ENCODE measurements at regions not wholly inside any gene's neighbourhood (a gene's known extent, or its start where the extent isn't known, plus 50 kb on each side); places are given as distances from the start of the nearest gene placed in this dataset.

- H3K4me1 ChIP-seq (replicated peaks in 1 of 2; ENCODE audit: control insufficient read depth in 2 of 2, insufficient read depth in 2 of 2, low read length in 2 of 2), result no peaks in the 10 kb centered on the region
- 0% methylated on average over 3 of the region's 3 CpGs for WGBS (ENCODE audit: insufficient coverage, low coverage, missing lambda C conversion rate)
- no peaks in the 10 kb centered on the region for H3K79me2 ChIP-seq (ENCODE audit: control insufficient read depth, insufficient read depth, low read length)
- POLR2A ChIA-PET, result no interaction called here
- no peaks in the 10 kb centered on the region for H3K36me3 ChIP-seq (ENCODE audit: control insufficient read depth, insufficient read depth, low read length)
- H3K9me1 ChIP-seq (ENCODE audit: control insufficient read depth, insufficient read depth, low read length), result no peaks in the 10 kb centered on the region
- CTCF ChIA-PET (ENCODE audit: low intra/inter-chr PET ratio), result interaction anchor here (0.6 kb wide), 1 partner anchor 321 kb away, joined by 3 read pairs; no protein-coding TSS in a partner anchor
- H3K27ac ChIP-seq (ENCODE audit: extremely low read depth, low read depth, low read length), result no peak overlapping the region
- DNase-seq (ENCODE audit: extremely low read depth in 1 of 4, low spot score in 3 of 4) (no peak), FAIRE-seq (no peak), ATAC-seq (no peak)
- no peak overlapping the region for H3K4me2 ChIP-seq (ENCODE audit: insufficient read depth, low read length)
- BruUV-seq (replicated peaks), result no TSS peak
- H2AFZ ChIP-seq (ENCODE audit: low read depth, low read length), result no peak overlapping the region
- TF ChIP-seq ESRRA (IDR thresholded peaks at IDR 0.05; ENCODE audit: borderline replicate concordance, low read depth), result no peak
- TF ChIP-seq ZNF316 (IDR thresholded peaks at IDR 0.05), result 0 out of 2 replicates have a peak, but pooled peaks have one; percentile 15
- in situ Hi-C loops (cut with MboI) (no loop called here), intact Hi-C loops (cut with micrococcal nuclease) (no loop called here)
- H3K4me3 ChIP-seq, result no peak overlapping the region
- no peaks in the 10 kb centered on the region for H3K9me3 ChIP-seq (replicated peaks; ENCODE audit: control insufficient read depth, insufficient read depth, low read depth, low read length)
- no peaks in the 10 kb centered on the region for H3K27me3 ChIP-seq (ENCODE audit: control insufficient read depth in 2 of 2, insufficient read depth in 2 of 2, low read length in 2 of 2)
- H3K9ac ChIP-seq (ENCODE audit: insufficient read depth in 1 of 2, low read depth in 2 of 2, low read length in 2 of 2), result no peak overlapping the region
- H4K20me1 ChIP-seq (replicated peaks; ENCODE audit: control insufficient read depth, insufficient read depth, low read length), result no peaks in the 10 kb centered on the region
Measured at GRCh38 chr10:4405828-4406227, 420.2 kb upstream of the AKR1E2 start.

- Histone ChIP-seq H3K27me3 (ENCODE audit: control insufficient read depth in 2 of 2, insufficient read depth in 2 of 2, low read length in 2 of 2) (no peaks in the 10 kb centered on the region), H3K4me2 (ENCODE audit: insufficient read depth, low read length) (no peak overlapping the region; the same call in 1 of the 2 replicates), H3K9me3 (replicated peaks; ENCODE audit: control insufficient read depth, insufficient read depth, low read depth, low read length) (no peaks in the 10 kb centered on the region), H2AFZ (ENCODE audit: low read depth, low read length) (peak overlapping the region; percentile 73), H3K9ac (ENCODE audit: insufficient read depth in 1 of 2, low read depth in 2 of 2, low read length in 2 of 2) (no peak overlapping the region), H4K20me1 (replicated peaks; ENCODE audit: control insufficient read depth, insufficient read depth, low read length) (no peaks in the 10 kb centered on the region), H3K79me2 (ENCODE audit: control insufficient read depth, insufficient read depth, low read length) (no peaks in the 10 kb centered on the region), H3K36me3 (ENCODE audit: control insufficient read depth, insufficient read depth, low read length) (no peaks in the 10 kb centered on the region), H3K4me1 (replicated peaks in 1 of 2; ENCODE audit: control insufficient read depth in 2 of 2, insufficient read depth in 2 of 2, low read length in 2 of 2) (no peaks in the 10 kb centered on the region), H3K9me1 (ENCODE audit: control insufficient read depth, insufficient read depth, low read length) (no peaks in the 10 kb centered on the region), H3K27ac (ENCODE audit: extremely low read depth, low read depth, low read length) (no peak overlapping the region), H3K4me3 (peak overlapping the region; percentile 13; the same call in 1 of the 2 replicates)
- in situ Hi-C loops (cut with MboI) (no loop called here), intact Hi-C loops (cut with micrococcal nuclease) (no loop called here)
- ChIA-PET POLR2A (no interaction called here), CTCF (ENCODE audit: low intra/inter-chr PET ratio) (no interaction called here)
- WGBS (ENCODE audit: insufficient coverage, low coverage, missing lambda C conversion rate), result 3% methylated on average over 24 of the region's 24 CpGs
- no peak for FAIRE-seq
- no TSS peak for BruUV-seq (replicated peaks)
- no peak for ATAC-seq
- DNase-seq (ENCODE audit: extremely low read depth in 1 of 4, low spot score in 3 of 4), result no peak
- TF ChIP-seq ZBTB40 (IDR thresholded peaks at IDR 0.05) (peak; percentile 80; the same call in 1 of the 2 replicates), ZBTB40 (CRISPR knock-in tag; IDR thresholded peaks at IDR 0.05) (no peak), ELF1 (tag; IDR thresholded peaks at IDR 0.05) (peak; percentile 42; the same call in 1 of the 2 replicates)
Measured at GRCh38 chr10:4403638-4404252, 422.3 kb upstream of the AKR1E2 start.

Measured in K562 (cell line).